ENCODE measurements at regions not wholly inside any gene's neighbourhood (a gene's known extent, or its start where the extent isn't known, plus 50 kb on each side); places are given as distances from the start of the nearest gene placed in this dataset.

DNA sequence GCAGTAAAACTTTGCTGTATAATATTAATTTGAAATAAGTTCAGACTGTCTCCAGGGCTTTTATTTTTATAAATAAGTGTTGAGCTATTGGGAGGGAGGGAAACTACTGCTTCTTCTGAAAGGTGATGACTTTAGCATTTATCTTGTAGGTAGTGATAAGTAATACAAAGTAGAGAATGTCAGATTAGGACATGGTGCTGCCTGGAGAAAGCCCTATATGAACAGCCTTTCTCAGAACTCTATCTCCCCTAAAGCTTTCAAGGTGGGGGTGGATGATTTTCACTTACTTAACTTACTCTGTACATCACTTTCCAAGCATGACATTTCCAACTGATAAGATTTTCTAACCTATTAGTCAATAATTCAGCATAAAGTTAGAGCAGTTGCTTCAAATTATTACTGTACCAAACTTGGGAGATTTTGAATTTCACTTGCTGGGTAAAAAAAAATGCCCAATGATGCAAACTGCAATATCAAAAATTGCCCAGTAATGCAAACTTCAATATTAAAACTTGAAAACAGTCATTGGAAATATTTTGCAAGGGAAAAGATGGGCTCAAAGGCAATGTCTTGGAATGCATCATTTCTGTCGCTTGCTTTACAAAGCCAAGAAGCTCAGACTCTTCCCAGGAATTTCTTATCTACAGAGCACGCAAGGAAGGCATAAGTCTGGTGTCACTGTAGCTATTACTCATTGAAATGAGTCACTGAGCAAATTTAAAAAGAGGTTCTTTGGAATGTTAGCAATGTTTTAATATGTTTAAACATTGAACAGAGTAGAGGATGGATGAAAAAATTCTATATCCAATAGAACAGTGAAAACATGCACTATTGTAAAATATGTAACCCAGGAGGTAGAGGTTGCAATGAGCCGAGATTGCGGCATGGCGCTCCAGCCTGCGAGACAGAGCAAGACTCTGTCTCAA, 569.5 kb downstream of the PSAT1 start:
- H3K4me1 ChIP-seq: peaks cover 34% of the 10 kb centered on the region
- peak overlapping the region; percentile 90 to 93 for H3K27ac ChIP-seq
- peak overlapping the region; percentile 65 for H3K4me2 ChIP-seq
- peak; percentile 74 to 97 for DNase-seq (ENCODE audit: low read depth in 1 of 2, low spot score in 1 of 2)
- ATAC-seq: peak; percentile 94 to 95
- ChIA-PET CTCF (interaction anchor here (0.6 to 1.2 kb wide), 6 partner anchors 9 to 705 kb away, joined by 3 read pairs; partner anchors contain the start of gene TLE4), POLR2A (interaction anchor here (1.2 to 2.8 kb wide), 3 partner anchors 156 to 705 kb away, joined by 3 to 14 read pairs (median 4); partner anchors contain the start of gene TLE4)
- 1% methylated on average over 6 of the region's 6 CpGs for WGBS (ENCODE audit: missing lambda C conversion rate)
- no peak overlapping the region for H3K4me3 ChIP-seq
- FAIRE-seq: peak; percentile 100
- H3K9me3 ChIP-seq: peaks cover 41% of the 10 kb centered on the region
- TF ChIP-seq MYC (IDR thresholded peaks at IDR 0.05; ENCODE audit: borderline replicate concordance, low read length) (no peak; the same call in 1 of the 2 replicates), JUN (IDR thresholded peaks at IDR 0.05) (peak; percentile 99), GATA3 (IDR thresholded peaks at IDR 0.05; ENCODE audit: borderline replicate concordance) (peak; percentile 100), HEYL (CRISPR knock-in tag; IDR thresholded peaks at IDR 0.05) (no peak), CEBPB (IDR thresholded peaks at IDR 0.05) (peak; percentile 84 to 94), HOXB13 (CRISPR knock-in tag; IDR thresholded peaks at IDR 0.05; ENCODE audit: low read depth) (peak; percentile 91; the same call in 1 of the 2 replicates), EHMT2 (IDR thresholded peaks at IDR 0.05; ENCODE audit: low read depth) (no peak), ZC3H11A (IDR thresholded peaks at IDR 0.05) (no peak), FOSL2 (IDR thresholded peaks at IDR 0.05) (peak; percentile 100), FOSL2 (CRISPR knock-in tag; IDR thresholded peaks at IDR 0.05) (peak; percentile 100), FOXS1 (CRISPR knock-in tag; IDR thresholded peaks at IDR 0.05) (peak; percentile 92), KDM1A (IDR thresholded peaks at IDR 0.05; ENCODE audit: low read depth) (no peak), RNF2 (IDR thresholded peaks at IDR 0.05; ENCODE audit: borderline replicate concordance, low read depth) (no peak), TP53 (CRISPR knock-in tag; IDR thresholded peaks at IDR 0.05) (no peak), ZNF302 (CRISPR knock-in tag; IDR thresholded peaks at IDR 0.05) (no peak; the same call in 1 of the 2 replicates), RFX5 (IDR thresholded peaks at IDR 0.05) (no peak; the same call in 1 of the 2 replicates), ZSCAN20 (CRISPR knock-in tag; IDR thresholded peaks at IDR 0.05) (no peak), RARB (CRISPR knock-in tag; IDR thresholded peaks at IDR 0.05) (peak; percentile 91), TFCP2L1 (CRISPR knock-in tag; IDR thresholded peaks at IDR 0.05) (no peak), CHD2 (IDR thresholded peaks at IDR 0.05; ENCODE audit: low read length, partially characterized antibody) (no peak)
- TF ChIP-seq, protein P1, sequence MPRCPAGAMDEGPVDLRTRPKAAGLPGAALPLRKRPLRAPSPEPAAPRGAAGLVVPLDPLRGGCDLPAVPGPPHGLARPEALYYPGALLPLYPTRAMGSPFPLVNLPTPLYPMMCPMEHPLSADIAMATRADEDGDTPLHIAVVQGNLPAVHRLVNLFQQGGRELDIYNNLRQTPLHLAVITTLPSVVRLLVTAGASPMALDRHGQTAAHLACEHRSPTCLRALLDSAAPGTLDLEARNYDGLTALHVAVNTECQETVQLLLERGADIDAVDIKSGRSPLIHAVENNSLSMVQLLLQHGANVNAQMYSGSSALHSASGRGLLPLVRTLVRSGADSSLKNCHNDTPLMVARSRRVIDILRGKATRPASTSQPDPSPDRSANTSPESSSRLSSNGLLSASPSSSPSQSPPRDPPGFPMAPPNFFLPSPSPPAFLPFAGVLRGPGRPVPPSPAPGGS (IDR thresholded peaks at IDR 0.05): peak; percentile 99
- TF ChIP-seq, protein P2, sequence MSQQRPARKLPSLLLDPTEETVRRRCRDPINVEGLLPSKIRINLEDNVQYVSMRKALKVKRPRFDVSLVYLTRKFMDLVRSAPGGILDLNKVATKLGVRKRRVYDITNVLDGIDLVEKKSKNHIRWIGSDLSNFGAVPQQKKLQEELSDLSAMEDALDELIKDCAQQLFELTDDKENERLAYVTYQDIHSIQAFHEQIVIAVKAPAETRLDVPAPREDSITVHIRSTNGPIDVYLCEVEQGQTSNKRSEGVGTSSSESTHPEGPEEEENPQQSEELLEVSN (IDR thresholded peaks at IDR 0.05; ENCODE audit: borderline replicate concordance, low read depth): no peak
- TF ChIP-seq, protein P3, sequence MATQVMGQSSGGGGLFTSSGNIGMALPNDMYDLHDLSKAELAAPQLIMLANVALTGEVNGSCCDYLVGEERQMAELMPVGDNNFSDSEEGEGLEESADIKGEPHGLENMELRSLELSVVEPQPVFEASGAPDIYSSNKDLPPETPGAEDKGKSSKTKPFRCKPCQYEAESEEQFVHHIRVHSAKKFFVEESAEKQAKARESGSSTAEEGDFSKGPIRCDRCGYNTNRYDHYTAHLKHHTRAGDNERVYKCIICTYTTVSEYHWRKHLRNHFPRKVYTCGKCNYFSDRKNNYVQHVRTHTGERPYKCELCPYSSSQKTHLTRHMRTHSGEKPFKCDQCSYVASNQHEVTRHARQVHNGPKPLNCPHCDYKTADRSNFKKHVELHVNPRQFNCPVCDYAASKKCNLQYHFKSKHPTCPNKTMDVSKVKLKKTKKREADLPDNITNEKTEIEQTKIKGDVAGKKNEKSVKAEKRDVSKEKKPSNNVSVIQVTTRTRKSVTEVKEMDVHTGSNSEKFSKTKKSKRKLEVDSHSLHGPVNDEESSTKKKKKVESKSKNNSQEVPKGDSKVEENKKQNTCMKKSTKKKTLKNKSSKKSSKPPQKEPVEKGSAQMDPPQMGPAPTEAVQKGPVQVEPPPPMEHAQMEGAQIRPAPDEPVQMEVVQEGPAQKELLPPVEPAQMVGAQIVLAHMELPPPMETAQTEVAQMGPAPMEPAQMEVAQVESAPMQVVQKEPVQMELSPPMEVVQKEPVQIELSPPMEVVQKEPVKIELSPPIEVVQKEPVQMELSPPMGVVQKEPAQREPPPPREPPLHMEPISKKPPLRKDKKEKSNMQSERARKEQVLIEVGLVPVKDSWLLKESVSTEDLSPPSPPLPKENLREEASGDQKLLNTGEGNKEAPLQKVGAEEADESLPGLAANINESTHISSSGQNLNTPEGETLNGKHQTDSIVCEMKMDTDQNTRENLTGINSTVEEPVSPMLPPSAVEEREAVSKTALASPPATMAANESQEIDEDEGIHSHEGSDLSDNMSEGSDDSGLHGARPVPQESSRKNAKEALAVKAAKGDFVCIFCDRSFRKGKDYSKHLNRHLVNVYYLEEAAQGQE (IDR thresholded peaks at IDR 0.05): no peak
- TF ChIP-seq, protein P4, sequence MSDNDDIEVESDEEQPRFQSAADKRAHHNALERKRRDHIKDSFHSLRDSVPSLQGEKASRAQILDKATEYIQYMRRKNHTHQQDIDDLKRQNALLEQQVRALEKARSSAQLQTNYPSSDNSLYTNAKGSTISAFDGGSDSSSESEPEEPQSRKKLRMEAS (IDR thresholded peaks at IDR 0.05): peak; percentile 91
- TF ChIP-seq, protein P5, sequence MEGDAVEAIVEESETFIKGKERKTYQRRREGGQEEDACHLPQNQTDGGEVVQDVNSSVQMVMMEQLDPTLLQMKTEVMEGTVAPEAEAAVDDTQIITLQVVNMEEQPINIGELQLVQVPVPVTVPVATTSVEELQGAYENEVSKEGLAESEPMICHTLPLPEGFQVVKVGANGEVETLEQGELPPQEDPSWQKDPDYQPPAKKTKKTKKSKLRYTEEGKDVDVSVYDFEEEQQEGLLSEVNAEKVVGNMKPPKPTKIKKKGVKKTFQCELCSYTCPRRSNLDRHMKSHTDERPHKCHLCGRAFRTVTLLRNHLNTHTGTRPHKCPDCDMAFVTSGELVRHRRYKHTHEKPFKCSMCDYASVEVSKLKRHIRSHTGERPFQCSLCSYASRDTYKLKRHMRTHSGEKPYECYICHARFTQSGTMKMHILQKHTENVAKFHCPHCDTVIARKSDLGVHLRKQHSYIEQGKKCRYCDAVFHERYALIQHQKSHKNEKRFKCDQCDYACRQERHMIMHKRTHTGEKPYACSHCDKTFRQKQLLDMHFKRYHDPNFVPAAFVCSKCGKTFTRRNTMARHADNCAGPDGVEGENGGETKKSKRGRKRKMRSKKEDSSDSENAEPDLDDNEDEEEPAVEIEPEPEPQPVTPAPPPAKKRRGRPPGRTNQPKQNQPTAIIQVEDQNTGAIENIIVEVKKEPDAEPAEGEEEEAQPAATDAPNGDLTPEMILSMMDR (IDR thresholded peaks at IDR 0.05): 0 out of 3 replicates have a peak, but pooled peaks have one; percentile 23
- TF ChIP-seq, protein P6, sequence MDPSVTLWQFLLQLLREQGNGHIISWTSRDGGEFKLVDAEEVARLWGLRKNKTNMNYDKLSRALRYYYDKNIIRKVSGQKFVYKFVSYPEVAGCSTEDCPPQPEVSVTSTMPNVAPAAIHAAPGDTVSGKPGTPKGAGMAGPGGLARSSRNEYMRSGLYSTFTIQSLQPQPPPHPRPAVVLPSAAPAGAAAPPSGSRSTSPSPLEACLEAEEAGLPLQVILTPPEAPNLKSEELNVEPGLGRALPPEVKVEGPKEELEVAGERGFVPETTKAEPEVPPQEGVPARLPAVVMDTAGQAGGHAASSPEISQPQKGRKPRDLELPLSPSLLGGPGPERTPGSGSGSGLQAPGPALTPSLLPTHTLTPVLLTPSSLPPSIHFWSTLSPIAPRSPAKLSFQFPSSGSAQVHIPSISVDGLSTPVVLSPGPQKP (IDR thresholded peaks at IDR 0.05; ENCODE audit: low read depth, low read length): no peak
- TF ChIP-seq, protein P7, sequence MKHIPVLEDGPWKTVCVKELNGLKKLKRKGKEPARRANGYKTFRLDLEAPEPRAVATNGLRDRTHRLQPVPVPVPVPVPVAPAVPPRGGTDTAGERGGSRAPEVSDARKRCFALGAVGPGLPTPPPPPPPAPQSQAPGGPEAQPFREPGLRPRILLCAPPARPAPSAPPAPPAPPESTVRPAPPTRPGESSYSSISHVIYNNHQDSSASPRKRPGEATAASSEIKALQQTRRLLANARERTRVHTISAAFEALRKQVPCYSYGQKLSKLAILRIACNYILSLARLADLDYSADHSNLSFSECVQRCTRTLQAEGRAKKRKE (CRISPR knock-in tag; IDR thresholded peaks at IDR 0.05; ENCODE audit: low read depth): no peak
- TF ChIP-seq, protein P8, sequence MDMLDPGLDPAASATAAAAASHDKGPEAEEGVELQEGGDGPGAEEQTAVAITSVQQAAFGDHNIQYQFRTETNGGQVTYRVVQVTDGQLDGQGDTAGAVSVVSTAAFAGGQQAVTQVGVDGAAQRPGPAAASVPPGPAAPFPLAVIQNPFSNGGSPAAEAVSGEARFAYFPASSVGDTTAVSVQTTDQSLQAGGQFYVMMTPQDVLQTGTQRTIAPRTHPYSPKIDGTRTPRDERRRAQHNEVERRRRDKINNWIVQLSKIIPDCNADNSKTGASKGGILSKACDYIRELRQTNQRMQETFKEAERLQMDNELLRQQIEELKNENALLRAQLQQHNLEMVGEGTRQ (IDR thresholded peaks at IDR 0.05): no peak
